Mammary epithelial cell (primary cell): ENCODE measurements at regions not wholly inside any gene's neighbourhood (a gene's known extent, or its start where the extent isn't known, plus 50 kb on each side); places are given as distances from the start of the nearest gene placed in this dataset.

ENCODE experiments used
- CTCF ChIP-seq, 2 donors: IDR thresholded peaks in 1 of 2; conservative IDR thresholded peaks in 1 of 2; 2 replicates each; pipeline ENCODE4 v1.5.1; 2011 to 2012; ENCODE audit warnings: inconsistent platforms in 2 of 2, low read length in 2 of 2, mild to moderate bottlenecking in 2 of 2, control low read depth in 1 of 2, low read depth in 1 of 2; ENCODE audit not compliant: insufficient read depth in 1 of 2; ENCODE audit errors: extremely low read depth in 1 of 2
- EZH2 ChIP-seq: IDR thresholded peaks from 2 replicates; pipeline ENCODE4 v1.6.1; 2012; ENCODE audit warnings: low read length, inconsistent platforms, borderline replicate concordance

DNA sequence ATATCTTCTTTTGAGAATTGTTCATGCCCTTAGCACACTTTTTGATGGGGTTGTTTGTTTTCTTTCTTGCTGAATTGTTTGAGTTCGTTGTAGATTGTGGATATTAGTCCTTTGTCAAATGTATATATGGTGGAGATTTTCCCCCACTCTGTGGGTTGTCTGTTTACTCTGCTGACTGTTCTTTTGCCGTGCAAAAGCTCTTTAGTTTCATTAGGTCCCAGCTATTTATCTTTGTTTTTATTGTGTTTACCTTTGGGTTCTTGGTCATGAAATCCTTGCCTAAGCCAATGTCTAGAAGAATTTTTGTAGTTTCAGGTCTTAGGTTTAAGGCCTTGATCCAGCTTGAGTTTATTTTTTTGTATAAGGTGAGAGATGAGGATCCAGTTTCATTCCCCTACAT is 1372.6 kb upstream of the TENM3 start:
- TF ChIP-seq CTCF (conservative IDR thresholded peaks at IDR 0.05 in 1 of 2, IDR thresholded peaks at IDR 0.05 in 1 of 2; ENCODE audit: extremely low read depth in 1 of 2, insufficient read depth in 1 of 2, low read depth in 1 of 2, low read length in 2 of 2), result no peak
- TF ChIP-seq EZH2, result no peak
